ENCODE measurements at regions not wholly inside any gene's neighbourhood (a gene's known extent, or its start where the extent isn't known, plus 50 kb on each side); places are given as distances from the start of the nearest gene placed in this dataset.

DNA sequence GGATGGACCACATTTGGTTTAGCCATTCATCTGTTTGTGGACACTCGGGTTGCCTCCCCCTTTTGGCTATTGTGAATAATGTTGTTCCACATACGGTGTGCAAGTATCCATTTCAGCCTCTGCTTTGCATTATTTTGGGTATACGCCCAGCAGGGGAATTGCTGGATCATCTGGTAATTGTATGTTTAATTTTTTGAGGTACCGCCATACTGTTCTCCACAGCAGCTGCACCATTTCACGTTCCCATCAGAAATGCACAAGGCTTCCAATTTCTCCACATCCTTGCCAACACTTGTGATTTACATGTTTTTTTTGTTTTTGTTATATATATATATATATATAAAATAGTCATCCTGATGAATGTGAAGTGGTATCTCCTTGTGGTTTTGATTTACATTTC lies 54.6 kb upstream of the TWIST2 start:
- TF ChIP-seq CTCF (IDR thresholded peaks at IDR 0.05; ENCODE audit: low read length) (no peak), EZH2 (optimal IDR thresholded peaks at IDR 0.05; ENCODE audit: low read depth, low read length) (no peak), EZH2phosphoT487 (IDR thresholded peaks at IDR 0.05; ENCODE audit: low read length) (no peak)
